SK-MEL-5 (cell line): ENCODE measurements at regions not wholly inside any gene's neighbourhood (a gene's known extent, or its start where the extent isn't known, plus 50 kb on each side); places are given as distances from the start of the nearest gene placed in this dataset.
"Not testable (repeated sequence)": the region's sequence is repeated elsewhere in the genome, so short reads cannot be mapped to it uniquely, and the experiment has no call there.

Experiments
- DNase-seq: peaks from one replicate; pipeline ENCODE4 v3.0.0-alpha.2; 2016; ENCODE audit warnings: low read depth, low spot score
- in situ Hi-C: cut with HindIII; loops from 2 replicates; pipeline ENCODE4 v1.10.0; 2016; ENCODE audit warnings: low sequenced_read_pairs, high pct_unique_total_duplicates, low pct_unique_long_range_greater_than_20kb

DNA sequence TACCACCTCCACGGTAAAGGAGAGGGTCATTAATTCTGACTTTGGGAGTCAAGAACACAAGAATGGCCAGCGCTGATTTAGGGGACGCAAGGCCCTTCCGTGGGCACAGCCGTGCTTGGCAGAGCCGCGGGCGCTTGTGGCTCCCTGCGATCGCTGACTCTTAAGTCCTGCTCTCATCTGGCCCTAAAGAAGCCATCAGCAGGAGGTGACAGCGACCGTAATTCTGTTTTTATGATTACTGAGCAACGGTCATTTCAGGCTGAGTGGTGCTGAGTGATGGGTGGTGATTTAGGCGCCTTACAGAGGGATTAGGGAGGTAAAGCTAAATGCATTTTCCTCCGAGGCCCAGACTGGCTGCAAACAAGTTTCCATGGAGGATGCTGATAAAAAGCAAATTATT, 364.6 kb upstream of the SULF2 start:
- in situ Hi-C loops: no loop called here
- DNase-seq: no peak

GRCh38 chr20:48148916-48149672, 363.8 kb upstream of the SULF2 start:
- no peak for DNase-seq
- in situ Hi-C loops: no loop called here

DNA sequence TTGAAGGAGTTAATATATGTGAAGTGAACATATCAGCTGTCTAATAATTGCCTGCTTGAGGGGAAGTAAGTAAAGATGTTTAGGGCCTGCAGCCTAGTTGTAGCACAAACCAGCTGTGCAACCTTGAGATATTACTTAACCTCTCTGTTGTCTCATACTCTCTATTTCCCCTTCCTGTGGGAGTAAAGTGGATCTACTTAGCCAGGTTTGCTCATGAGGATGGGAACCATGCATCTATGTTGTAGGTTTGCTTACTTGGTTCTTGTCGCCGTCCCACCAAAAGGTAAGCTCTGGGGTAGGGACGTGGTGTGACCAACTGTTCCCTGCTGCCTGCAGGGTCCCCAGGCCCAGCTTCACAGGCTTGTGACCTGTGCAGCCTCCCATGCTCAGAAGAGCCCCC, 362.7 kb upstream of the SULF2 start:
- in situ Hi-C loops: no loop called here
- no peak for DNase-seq

DNA sequence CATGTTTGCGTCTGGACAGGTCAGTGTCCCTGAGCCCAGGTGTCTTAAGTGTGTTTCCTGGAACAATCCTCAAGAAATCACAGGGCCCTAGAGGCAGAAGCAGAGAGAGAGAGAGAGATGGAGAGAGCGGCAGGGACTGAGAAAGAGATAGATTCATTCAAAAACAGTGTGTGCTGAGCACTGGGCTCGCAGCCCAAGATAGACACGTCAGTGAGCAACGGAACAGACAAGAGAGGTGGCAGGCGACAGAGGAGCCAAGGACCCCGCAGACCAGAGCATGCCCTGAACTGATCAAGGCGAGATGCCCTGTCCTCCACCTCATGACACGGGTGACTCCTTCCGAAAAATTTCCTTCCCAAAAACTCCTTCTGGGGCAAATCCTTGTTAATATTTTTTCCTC, 362.0 kb upstream of the SULF2 start:
- in situ Hi-C loops: no loop called here
- DNase-seq: no peak

DNA sequence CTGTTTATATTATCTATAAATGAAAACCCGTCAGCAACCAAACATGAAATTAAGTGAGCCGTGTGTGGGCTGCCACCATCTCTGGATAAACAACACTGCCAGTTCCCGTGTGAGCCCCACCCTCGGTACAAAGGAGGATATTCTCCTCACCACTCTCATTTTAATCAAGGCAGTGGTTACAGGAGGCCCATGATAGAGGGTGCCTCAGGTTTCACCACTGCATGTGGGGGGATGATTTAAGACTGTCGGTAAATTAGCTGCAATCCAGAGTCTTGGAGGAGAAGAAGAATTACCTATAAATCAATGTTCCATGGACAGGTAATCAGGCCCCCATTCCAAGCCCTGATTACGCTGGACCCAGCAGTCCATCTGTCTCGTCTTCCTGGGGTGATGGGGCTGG, 361.6 kb upstream of the SULF2 start:
- no peak for DNase-seq
- in situ Hi-C loops: no loop called here

DNA sequence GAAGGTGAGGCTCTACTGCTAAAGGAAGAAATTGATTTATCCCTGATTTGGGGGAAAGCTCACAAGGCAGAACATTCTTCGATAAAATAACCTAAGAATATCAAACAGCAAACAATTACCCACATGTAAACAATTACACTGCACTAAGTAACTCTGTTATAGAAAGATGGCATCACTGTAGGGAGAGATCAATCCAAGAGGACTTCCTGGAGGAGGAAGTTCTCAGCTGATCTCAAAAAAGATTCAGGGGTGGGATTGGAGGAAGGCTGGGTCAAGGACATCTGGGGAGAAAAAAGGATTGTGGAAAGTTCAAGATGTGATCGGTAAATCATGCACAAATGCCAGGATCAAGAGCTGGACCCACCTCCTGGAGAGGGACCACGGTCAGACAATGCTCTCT, 361.0 kb upstream of the SULF2 start:
- in situ Hi-C loops: no loop called here
- DNase-seq: no peak

DNA sequence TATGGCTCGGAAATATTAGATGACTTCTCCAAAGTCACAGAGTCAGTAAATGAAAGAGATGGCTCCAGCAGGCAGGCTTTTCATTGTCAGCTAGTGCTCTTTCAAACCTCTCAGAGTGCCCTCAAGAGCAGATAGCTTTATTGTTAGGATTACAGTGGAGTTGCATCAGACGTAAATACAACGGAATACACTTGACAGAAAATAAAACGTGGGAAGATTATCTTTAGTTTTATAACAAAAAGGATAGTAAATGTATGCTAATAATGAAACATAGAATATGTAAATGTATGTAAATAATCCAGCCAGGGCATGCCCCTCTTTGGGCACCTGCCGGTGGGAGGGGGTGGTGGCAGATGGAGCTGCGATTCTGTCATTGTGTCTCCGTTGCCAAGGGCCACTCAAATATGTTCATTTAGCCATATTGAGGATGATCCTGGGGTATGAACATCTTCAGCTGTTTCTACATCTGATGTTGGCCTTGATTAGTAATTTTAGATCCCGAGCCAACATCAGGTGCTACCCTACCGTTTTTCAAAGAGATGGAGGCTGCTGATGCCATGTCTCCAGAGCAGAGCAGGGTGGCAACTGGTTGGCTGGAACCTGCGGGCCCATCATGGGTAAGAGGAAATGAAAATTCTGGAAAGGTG, 358.3 kb upstream of the SULF2 start:
- DNase-seq: no peak
- in situ Hi-C loops: no loop called here

- in situ Hi-C loops: no loop called here
- DNase-seq: no peak
Measured at GRCh38 chr20:48142516-48142773, 357.2 kb upstream of the SULF2 start.

GRCh38 chr20:48141660-48142515, 356.6 kb upstream of the SULF2 start:
- no peak for DNase-seq
- in situ Hi-C loops: no loop called here

DNA sequence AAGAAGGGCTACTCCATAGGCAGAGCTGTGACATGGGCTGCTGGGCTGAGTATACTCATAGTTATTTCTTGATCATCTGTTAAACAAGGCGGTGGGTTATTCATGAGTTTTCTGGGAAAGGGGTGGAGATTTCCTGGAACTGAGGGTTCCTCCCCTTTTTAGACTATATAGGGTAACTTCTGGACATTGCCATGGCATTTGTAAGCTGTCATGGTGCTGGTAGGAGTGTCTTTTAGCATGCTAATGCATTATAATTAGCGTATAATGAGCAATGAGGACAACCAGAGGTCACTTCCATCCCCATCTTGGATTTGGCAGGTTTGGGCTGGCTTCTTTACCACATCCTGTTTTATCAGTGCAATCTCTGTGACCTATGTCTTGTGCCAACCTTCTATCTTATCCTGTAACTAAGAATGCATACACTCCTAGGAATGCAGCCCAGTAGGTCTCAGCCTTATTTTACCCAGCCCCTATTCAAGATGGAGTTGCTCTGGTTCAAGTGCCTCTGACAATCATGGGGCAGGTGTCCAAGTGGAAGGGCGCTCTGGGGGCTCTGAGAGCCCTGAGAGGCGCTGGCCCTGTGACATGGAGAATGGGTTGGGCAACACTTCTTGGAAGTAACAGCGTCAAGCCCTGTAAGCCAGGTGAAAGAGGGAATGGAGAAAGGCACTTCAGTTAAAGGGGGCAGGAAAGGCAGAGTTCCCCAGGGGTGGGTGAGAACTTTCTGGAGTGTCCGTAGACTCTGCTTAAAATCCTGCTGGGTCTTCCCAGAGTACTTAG, 354.2 kb upstream of the SULF2 start:
- in situ Hi-C loops: no loop called here
- DNase-seq: no peak

GRCh38 chr20:48132834-48133233, 347.6 kb upstream of the SULF2 start:
- no peak for DNase-seq
- in situ Hi-C loops: no loop called here

GRCh38 chr20:48131581-48131980, 346.3 kb upstream of the SULF2 start:
- DNase-seq: no peak

GRCh38 chr20:48129345-48129942, 344.2 kb upstream of the SULF2 start:
- in situ Hi-C loops: no loop called here
- no peak for DNase-seq

More at GRCh38 chr20:48131581-48131980, 346.3 kb upstream of the SULF2 start:
- in situ Hi-C loops: no loop called here

GRCh38 chr20:48128436-48128835, 343.2 kb upstream of the SULF2 start:
- no peak for DNase-seq
- in situ Hi-C loops: no loop called here

GRCh38 chr20:48127964-48128363, 342.7 kb upstream of the SULF2 start:
- in situ Hi-C loops: not testable (repeated sequence)

GRCh38 chr20:48127133-48127532, 341.9 kb upstream of the SULF2 start:
- DNase-seq, in situ Hi-C loops: not testable (repeated sequence)

More at GRCh38 chr20:48127964-48128363, 342.7 kb upstream of the SULF2 start:
- not testable (repeated sequence) for DNase-seq

DNA sequence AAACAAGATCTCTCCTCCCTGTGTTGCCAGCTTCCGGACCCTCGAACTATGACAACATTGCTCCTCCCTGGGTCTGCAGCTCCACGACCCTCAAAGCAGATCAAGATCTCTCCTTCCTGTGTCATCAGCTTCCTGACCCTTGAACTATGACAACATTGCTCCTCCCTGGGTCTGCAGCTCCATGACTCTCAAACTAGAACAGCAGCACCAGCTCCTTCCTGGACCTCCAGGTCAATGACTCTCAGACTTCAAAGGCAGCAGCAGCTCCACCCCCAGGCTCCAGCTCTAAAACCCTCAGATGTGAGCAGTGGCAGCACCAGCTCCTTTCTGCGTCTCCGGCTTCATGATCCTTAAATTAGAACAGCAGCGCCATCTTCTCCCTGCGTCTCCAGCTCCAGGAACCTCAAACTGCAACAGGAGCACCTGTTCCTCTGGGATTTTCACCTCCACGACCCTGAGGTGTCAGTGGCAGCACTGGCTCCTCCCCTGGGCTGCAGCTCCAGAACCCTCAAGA, 341.0 kb upstream of the SULF2 start:
- in situ Hi-C loops: no loop called here
- DNase-seq: no peak
